Fibroblast of pulmonary artery (primary cell): ENCODE measurements at regions not wholly inside any gene's neighbourhood (a gene's known extent, or its start where the extent isn't known, plus 50 kb on each side); places are given as distances from the start of the nearest gene placed in this dataset.
"Not testable (repeated sequence)": the region's sequence is repeated elsewhere in the genome, so short reads cannot be mapped to it uniquely, and the experiment has no call there.

ENCODE experiments used
- DNase-seq: peaks from one replicate; pipeline ENCODE4 v3.0.0-alpha.2; 2010; ENCODE audit warnings: low read depth
- H3K4me3 ChIP-seq: replicated peaks from 2 replicates; pipeline ENCODE4 v1.5.1; 2011; ENCODE audit warnings: low read depth, mild to moderate bottlenecking, control low read depth, low read length, moderate library complexity
- TF ChIP-seq, protein P1 (sequence below): IDR thresholded peaks from 2 replicates; pipeline ENCODE4 v1.5.1; 2011; ENCODE audit warnings: mild to moderate bottlenecking, control low read depth, low read length, inconsistent platforms; ENCODE audit errors: missing control alignments

DNA sequence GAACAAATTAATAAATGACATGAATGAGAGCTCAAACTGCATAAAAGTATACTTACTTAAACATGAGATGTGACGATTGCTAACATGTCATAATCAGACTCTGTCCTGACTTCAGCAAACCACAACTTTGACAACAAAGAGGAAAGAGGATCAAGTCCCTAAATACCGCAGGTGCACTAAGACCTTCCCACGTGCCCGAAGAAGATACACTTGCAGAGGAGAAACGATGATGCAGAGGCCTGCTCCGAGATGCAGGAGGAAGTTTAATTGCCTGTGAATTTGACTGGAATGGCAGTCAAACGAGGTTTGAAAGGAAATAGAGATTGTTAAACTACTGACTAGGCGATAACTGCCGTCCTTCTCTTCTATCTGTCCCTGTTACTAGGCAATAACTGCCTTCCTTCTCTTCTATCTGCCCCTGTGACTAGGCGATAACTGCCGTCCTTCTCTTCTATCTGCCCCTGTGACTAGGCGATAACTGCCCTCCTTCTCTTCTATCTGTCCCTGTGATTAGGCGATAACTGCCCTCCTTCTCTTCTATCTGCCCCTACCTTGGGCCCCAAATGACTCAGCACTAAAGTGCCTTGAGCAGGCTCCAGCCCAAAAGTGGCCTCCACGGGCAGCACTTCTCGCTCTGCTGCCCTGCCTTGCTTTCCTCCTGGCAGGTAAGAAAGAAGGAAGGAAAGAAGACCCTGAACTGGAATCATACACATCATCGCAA lies 2226.0 kb upstream of the DEFB115 start:
- not testable (repeated sequence) for H3K4me3 ChIP-seq, DNase-seq

DNA sequence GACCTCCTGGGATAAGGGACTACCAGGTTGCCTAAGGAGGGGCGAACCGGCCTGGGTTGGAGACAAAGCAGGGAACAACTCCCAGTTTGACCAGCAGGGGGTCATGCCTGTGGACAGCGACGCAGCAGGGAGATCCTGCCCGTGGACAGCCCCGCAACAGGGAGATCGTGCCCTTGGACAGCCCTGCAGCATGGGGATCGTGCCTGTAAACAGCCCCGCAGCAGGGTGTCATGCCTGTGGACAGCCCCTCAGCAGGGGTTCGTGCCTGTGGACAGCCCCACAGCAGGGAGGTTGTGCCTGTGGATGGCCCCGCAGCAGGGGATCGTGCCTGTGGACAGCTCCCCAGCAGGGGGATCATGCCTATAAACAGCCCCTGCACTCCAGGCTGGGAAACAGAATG lies 2213.2 kb upstream of the DEFB115 start:
- not testable (repeated sequence) for H3K4me3 ChIP-seq, DNase-seq

DNA sequence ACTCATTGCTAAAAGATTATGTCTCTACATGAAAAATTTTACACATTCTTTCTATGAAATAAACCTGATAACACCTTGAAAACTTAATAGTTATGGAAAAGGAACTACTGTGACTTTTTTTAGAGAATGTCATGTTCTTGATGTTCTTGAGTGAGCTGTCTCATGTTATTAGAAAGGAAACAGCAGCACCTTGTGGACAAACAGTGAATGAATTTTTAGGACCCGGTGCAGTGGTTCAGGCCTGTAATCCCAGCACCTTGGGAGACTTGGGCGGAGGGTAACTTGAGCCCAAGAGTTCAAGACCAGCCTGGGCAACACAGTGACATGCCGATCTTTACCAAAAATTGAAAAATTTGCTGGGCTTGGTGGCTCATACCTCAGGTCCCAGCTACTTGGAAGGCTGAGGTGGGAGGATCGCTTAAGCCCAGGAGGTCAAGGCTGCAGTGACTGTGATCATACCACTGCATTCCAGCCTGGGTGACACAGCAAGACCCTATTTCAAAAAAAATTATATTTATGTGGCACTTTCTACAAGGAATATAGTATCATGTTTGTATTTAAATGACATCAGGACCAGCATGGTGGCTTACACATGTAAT lies 2207.4 kb upstream of the DEFB115 start:
- not testable (repeated sequence) for H3K4me3 ChIP-seq
- peak; percentile 28 for DNase-seq
- TF ChIP-seq, protein P1, sequence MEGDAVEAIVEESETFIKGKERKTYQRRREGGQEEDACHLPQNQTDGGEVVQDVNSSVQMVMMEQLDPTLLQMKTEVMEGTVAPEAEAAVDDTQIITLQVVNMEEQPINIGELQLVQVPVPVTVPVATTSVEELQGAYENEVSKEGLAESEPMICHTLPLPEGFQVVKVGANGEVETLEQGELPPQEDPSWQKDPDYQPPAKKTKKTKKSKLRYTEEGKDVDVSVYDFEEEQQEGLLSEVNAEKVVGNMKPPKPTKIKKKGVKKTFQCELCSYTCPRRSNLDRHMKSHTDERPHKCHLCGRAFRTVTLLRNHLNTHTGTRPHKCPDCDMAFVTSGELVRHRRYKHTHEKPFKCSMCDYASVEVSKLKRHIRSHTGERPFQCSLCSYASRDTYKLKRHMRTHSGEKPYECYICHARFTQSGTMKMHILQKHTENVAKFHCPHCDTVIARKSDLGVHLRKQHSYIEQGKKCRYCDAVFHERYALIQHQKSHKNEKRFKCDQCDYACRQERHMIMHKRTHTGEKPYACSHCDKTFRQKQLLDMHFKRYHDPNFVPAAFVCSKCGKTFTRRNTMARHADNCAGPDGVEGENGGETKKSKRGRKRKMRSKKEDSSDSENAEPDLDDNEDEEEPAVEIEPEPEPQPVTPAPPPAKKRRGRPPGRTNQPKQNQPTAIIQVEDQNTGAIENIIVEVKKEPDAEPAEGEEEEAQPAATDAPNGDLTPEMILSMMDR = peak; percentile 9

DNA sequence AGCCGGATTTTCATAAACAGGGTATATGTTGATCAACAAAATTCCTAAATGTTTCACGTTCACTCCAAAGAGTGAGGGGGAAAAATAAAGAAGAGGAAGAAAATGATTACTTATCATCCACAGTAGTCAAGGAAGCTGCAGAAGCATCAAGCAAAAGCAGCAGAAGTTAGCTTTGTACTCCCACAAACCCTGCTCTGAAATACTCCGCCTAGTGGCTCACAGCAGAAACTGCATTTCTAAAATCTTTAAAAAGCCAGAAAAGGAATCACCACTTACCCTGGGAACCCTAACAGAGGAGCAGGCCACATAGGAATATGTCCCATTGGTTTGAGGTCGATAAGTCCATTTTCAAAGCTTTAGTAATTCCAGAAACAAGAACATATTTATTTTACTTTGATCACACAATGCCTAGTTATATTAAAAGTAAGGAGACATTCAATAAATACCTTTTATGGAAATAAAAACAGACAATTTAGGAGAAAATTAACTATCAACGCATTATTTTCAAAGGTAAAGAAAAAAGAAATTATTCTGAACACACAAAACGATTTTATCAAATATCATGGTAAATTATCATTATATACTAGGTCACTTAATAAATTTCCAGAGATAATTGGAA lies 2199.5 kb upstream of the DEFB115 start:
- TF ChIP-seq, protein P1 = peak; percentile 46
- DNase-seq, H3K4me3 ChIP-seq: not testable (repeated sequence)

DNA sequence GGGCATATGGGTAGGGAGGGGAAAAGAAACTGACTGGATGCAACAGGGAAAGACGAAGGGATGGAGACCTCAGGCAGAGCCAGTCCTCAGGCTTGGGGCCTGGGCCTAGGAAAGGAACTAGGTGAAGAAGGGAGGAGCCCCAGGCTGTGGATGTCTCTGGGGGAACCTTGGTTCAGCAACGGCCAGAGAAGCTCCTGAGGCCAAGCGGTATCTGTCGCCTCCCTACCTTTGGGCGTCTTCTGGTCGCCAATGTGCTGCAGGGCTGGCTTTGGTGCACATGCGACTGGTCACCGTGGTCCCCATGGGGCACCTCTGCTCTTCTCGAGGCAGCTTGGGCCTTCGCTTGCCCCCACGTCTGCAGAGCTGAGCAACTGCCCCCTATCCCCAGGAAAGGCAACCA lies 2195.0 kb upstream of the DEFB115 start:
- H3K4me3 ChIP-seq, DNase-seq: not testable (repeated sequence)

DNA sequence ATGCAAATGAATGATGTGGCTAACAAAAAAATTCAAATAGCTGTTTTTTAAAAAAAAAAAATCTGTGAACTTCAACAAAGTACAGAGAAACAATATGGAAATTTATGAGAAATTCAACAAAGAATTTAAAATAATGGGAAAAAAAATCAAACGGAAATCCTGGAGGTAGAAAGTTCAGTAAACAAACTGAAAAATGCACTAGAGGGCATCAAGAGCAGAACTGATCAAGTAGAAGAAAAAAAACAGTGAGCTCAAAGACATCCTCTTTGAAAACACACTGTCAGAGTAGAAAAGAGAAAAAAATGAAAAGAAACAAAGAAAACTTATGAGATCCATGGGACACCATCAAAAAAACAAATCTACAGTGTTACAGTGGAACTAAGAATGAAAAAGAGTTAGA lies 2191.1 kb upstream of the DEFB115 start:
- not testable (repeated sequence) for DNase-seq, H3K4me3 ChIP-seq

DNA sequence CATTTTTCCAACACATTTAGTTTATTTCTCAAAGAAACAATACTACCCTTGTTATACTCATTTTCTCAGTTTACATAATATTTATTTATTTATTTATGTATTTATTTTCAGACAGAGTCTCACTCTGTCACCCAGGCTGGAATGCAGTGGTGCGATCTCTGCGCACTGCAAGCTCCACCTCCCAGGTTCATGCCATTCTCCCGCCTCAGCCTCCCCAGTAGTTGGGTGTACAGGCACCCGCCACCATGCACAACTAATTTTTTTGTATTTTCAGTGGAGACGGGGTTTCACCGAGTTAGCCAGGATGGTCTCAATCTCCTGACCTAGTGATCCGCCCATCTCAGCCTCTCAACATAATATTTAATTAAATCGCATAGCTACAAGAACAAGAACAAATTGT lies 2183.8 kb upstream of the DEFB115 start:
- H3K4me3 ChIP-seq, DNase-seq: not testable (repeated sequence)

DNA sequence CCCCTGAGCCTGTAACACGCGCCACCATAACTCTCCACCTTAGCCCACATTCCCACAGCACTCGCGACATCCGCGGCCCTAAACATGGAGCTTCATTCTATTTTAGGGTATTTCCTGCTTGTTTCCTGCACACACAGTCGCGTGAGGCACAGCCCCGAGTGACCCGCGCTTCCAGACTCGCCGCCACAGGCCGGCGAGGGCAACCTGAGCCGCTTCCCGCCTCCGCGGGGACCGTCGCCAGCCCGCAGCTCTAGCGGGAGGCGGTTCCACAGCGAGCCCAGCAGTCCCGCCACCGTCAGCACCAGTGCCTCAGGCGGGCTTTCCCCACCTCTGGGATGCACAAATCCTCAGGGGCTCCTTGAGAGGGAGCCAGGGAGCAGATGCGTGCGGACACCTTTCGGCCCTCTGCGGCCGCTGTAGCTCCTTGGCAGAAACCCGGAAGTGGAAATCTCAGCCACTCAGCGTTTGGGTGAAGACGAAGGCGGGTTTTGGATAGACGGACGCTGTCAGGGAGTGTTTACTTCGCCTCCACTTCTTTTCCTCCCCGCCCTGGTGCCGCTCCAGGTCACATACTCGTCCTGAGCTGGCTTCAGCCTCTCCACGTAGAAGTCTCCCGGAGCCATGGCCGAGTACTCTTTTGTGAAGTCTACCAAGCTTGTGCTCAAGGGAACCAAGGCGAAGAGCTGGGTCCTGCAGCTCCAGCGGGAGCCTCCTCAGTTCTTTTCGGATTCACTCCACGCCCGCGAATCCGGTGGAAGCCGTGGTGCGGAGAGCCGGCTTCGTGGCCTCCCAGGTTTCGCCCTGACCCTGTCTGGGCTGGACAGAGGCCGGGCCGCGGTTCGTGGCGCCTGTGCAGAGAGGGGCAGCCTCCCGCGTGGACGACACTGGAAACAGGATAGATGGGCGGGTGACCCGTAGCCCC lies 2177.4 kb upstream of the DEFB115 start:
- TF ChIP-seq, protein P1 = no peak
- DNase-seq = peak; percentile 54
- H3K4me3 ChIP-seq = peak overlapping the region; percentile 44

DNA sequence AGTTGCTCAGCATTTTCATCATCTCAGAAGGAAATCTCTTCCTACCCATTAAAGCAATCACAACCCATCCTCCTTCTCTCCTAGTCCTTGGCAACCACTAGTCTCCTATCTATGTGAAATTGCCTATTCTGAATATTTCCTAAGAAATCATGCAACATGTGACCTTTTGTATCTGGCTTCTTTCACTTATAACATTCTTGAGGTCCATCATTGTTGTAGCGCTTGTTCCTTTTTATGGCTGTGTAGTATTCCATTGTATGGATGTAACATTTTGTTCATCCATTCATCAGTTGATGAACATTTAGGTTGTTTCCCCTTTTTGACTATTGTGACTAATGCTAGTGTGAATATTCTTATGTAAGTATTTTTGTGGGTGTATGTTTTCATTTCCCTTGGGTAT lies 2175.8 kb upstream of the DEFB115 start:
- H3K4me3 ChIP-seq, DNase-seq: not testable (repeated sequence)

DNA sequence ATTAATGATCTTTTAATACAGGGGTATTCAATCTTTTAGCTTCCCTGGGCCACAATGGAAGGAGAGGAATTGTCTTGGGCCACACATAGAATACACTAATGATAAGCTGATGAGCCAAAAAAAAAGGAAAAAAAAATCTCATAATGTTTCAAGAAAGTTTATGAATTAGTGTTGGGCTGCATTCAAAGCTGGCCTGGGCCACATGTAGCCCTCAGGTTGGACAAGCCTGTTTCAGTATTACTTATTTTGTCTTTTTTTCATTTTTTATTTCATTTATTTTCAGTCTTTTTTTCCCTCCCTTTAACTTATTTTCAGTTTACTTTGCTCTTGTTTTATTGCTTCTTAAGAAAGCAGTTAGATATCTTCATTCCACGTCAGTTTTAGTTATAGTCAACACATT lies 2171.8 kb upstream of the DEFB115 start:
- TF ChIP-seq, protein P1 = no peak
- no peak overlapping the region for H3K4me3 ChIP-seq
- DNase-seq = no peak

DNA sequence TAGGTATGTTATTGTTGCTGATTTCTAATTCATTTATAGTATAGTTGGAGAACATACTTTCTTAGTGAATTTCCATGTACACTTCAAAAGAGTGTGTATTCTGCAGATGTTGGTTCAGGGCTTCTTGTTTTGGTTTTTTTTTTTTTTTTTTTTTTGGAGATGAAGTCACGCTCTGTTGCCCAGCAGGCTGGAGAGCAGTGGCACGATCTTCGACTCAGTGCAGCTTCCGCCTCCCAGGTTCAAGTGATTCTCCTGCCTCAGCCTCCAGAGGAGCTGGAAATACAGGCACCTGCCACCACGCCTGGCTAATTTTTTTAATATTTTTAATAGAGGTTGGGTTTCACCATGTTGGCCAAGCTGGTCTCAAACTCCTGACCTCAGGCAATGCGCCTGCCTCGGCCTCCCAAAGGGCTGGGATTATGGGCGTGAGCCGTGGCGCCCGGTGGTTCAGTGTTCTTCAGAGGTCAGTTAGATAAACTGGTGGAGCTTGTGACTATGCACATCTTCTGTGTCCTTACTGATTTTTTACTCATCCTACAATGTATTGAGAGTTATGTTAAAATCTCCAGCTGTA lies 2171.2 kb upstream of the DEFB115 start:
- H3K4me3 ChIP-seq = not testable (repeated sequence)

More for the DNA sequence above, 2171.2 kb upstream of the DEFB115 start:
- not testable (repeated sequence) for DNase-seq
